NT2/D1 (cell line): ENCODE measurements at regions not wholly inside any gene's neighbourhood (a gene's known extent, or its start where the extent isn't known, plus 50 kb on each side); places are given as distances from the start of the nearest gene placed in this dataset.

Experiments
- SUZ12 ChIP-seq: IDR thresholded peaks from 2 replicates; pipeline ENCODE4 v1.6.1; 2011; ENCODE audit not compliant: insufficient read length, insufficient read depth; ENCODE audit errors: extremely low read depth
- YY1 ChIP-seq: IDR thresholded peaks from 2 replicates; pipeline ENCODE4 v1.6.1; 2011; ENCODE audit not compliant: insufficient read length, insufficient read depth
- ZNF274 ChIP-seq: IDR thresholded peaks from 2 replicates; pipeline ENCODE4 v1.6.1; 2011; ENCODE audit warnings: mild to moderate bottlenecking, low read depth, low read length

- TF ChIP-seq YY1, result no peak
- TF ChIP-seq SUZ12, result no peak
- no peak for TF ChIP-seq ZNF274
These were observed 76.1 kb upstream of the NAA20 start for GRCh38 chr20:19940988-19941460.
